ENCODE measurements at regions not wholly inside any gene's neighbourhood (a gene's known extent, or its start where the extent isn't known, plus 50 kb on each side); places are given as distances from the start of the nearest gene placed in this dataset.
"Not testable (repeated sequence)": the region's sequence is repeated elsewhere in the genome, so short reads cannot be mapped to it uniquely, and the experiment has no call there.

DNA sequence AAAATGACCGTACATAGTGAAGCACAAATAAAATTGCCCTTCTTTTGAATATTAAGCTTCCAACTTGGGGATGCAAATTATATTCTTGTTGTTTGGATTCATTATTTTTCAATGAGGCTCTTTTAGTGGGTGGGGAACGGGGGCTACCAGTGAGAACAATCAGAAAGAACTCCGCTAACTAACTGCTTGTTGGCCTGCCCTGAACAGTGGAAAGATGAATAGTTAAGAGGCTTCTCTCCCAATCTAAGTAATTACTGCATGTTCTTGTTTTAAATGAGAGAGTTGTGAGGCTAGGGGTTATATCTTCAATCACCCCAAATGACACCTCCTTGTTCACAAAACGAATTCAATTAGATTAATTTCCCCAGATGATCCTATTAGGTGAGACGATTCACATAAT lies 322.0 kb downstream of the FAT3 start:
- DNase-seq = no peak

DNA sequence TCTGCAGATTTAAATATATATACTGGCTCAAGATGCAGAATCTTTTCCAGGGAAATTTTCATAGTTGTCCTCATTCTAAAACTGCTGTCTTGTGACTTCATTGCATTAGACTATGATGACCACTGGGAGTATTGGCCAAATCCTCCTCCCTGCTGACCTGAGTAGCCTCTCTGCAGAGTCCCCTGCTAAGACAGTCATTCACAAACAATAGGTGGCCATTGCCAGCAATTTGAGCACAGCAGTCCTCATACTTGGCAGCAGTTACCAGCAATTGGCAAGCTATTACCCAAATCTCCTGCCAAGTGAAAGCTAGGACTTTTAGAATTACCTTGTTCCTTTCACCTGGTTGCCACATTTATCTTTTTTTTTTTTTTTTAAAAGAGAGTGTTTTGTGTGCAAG lies 325.8 kb downstream of the FAT3 start:
- no peak for DNase-seq

DNA sequence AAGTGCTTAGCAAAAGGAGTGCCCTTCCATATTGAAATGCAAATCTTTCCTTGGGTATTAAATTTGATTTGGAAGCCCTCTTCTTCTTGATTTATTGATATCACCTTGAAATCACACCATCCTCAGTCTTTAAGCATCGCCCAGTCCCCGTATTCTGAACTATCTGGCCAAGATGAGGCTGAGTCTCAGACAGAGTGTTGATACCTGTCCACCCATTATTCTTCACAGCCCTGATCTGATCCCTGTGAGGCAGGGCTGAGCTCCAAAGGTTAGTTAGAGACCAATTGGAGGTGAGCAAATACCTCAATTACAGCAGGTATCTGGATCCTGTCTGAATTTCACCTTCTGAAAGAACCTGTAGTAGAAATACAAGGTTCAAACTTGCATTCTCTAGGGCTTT lies 326.3 kb downstream of the FAT3 start:
- no peak for DNase-seq

DNA sequence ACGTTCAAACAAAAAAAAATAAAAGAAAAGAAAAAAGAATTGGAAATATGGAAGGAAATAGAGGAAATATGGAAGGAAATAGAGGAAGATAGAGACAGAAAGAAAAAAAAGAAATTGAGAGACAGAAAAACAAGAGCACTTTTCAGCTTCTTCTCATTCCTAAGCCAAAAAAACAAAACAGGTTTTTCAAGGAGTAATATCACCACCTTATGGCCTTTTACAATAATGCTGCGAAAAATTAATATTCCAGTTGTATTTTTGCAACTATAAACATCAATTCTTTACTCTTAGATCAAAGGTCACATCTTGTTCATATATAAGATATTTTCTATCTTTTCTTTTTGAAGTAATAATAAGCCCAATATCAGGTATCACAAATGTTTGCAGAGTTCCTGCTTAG lies 328.3 kb downstream of the FAT3 start:
- DNase-seq = no peak

- no peak for DNase-seq
Measured at GRCh38 chr11:92554688-92555087, 330.1 kb downstream of the FAT3 start.

- no peak for DNase-seq
Measured at GRCh38 chr11:92556431-92556830, 331.8 kb downstream of the FAT3 start.

DNA sequence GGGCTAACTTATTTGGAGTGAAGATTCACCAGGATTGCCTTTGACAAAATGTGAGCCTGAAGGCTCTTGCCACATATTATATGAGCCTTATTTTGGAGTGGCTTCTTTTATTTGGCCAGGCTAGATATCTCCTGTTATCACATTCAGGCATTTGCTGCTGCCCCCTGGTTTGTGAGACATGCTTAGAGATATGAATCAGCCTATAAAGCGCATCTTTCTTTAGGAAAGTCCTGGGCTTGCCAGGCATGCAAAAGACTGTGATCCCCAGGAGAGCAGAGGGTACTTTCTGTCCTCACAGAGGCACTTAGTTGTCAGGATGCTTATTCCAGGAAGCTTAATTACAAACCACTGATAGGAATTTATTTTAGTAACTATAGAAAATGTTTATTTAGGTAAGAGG lies 333.3 kb downstream of the FAT3 start:
- DNase-seq = no peak

DNA sequence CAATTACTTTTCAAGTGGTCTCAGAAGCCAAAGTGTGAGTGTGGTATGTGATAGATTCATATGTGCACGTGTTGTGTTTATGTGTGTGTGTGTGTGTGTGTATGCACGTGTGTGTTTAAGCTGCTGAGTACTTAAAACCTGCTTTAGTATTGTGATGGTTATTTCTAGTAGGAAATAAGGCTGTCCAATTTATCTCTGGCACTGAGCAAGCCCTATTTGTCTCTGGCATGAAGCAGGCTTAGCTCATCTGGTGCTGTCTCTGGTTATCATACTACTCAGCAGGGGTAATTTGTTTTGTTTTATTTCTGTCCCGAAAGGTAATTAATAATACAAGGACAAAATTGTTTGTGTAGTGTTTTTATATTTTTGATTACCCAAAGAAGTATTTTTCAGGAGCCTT lies 333.7 kb downstream of the FAT3 start:
- no peak for DNase-seq

GRCh38 chr11:92569726-92570125 lies 345.1 kb downstream of the FAT3 start:
- no peak for DNase-seq

DNA sequence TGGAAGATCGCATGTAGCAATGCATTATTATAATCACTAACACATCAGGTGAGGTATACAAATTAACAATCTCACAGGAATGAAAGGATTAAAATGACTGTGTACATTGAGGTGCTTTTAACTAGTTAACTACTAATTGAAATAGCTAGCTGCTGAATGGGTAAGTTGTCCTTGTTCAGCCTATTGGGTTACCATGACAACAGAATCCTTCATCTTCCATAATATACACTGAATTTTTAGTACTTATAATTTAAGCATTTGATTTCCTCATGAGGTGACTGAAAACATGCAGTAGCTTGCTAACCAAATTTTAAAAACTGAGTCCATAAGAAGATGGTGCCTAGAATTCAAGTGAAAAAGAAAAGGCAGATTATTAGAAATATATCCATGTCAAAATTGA lies 347.9 kb downstream of the FAT3 start:
- DNase-seq = no peak

- no peak for DNase-seq
Measured at GRCh38 chr11:92576315-92576714, 351.7 kb downstream of the FAT3 start.

DNA sequence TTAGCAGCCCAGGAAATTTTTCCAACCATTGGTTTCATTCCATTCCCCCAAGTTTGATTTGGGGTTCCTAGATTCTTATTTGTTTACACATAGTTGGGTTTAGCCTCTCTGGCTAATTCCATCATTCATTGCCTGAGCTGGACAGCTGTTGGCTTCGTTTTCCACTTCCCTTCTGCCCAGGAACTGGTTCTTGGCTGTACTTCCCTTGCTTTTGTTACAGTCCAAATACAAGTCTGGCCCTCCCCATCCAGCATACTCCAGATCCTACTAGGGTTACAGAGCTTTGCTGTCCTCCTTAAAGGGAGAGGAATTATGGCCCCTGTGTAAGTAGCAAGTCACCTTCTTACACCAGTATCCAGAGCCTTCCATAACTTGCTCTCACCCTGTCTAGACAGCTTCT lies 356.3 kb downstream of the FAT3 start:
- no peak for DNase-seq

- no peak for DNase-seq
Measured at GRCh38 chr11:92588393-92588792, 363.8 kb downstream of the FAT3 start.

DNA sequence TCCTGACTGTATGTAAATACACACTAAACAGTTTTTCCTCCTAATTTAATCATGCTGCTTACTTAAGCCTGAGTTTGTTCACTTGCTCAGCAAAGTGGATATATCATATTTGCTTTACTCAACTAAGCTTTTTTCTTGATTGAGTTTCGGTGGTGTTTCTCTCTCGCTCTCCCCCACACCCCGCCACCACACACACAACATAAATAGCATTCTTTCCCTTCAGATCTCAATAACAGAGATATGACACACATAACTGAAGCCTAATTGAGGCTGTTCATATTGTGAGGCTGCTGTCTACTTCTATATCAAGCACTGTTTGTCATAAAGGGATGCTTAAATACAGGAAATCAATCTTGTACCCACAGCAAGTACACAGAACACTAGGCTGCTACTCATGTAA lies 364.9 kb downstream of the FAT3 start:
- DNase-seq = no peak

DNA sequence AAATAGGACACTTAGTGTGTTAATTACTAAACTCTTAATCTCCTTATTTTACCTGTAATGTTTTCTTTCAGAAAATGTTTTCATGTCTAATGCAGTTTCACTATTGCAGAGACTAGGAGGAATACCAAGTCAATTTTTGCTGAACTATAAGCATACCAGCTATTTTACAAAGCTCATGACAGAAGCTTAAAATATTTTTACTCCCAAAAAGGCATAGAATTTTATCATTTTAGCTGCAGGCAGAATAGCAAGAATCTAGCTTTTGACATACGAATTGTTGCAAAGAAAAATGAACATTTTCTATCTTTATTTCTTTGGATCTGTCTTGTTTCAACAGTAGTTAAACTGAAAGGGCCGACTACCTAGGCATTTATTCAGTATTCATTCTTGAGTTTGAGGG lies 366.9 kb downstream of the FAT3 start:
- no peak for DNase-seq

DNA sequence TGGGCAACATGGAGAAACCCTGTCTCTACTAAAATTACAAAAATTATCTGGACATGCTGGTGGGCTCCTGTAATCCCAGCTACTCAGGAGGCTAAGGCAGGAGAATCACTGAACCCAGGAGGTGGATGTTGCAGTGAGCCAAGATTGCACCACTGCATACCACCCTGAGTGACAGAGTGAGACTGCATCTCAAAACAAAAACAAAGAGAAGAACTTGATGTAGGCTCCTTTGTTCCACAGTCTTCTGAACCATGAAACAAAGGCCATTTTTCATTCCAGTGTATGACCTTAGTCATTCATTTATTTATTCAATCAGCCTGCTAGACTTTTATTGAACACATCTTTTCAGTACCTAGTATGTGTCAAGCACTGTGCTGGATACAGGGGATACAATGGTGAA lies 369.6 kb downstream of the FAT3 start:
- DNase-seq = no peak

DNA sequence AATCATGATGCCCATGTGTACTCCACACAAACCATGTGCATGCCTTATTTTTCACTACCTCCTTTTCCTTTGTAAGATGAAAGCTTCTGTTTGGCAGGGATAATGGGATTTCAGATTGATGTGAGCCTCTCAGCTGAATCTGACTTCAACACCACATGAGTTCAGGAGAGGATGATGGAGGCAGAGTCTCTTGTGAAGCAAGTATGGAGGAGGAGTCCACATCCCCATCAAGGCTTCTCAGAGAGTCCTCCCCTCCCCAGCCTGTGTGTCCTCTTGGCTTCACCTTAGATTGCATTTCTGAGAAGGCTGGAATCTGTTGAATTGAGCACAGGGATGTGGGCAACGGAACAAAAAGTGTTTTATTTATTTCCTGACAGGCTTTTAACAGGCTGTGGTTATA lies 370.4 kb downstream of the FAT3 start:
- DNase-seq = no peak

DNA sequence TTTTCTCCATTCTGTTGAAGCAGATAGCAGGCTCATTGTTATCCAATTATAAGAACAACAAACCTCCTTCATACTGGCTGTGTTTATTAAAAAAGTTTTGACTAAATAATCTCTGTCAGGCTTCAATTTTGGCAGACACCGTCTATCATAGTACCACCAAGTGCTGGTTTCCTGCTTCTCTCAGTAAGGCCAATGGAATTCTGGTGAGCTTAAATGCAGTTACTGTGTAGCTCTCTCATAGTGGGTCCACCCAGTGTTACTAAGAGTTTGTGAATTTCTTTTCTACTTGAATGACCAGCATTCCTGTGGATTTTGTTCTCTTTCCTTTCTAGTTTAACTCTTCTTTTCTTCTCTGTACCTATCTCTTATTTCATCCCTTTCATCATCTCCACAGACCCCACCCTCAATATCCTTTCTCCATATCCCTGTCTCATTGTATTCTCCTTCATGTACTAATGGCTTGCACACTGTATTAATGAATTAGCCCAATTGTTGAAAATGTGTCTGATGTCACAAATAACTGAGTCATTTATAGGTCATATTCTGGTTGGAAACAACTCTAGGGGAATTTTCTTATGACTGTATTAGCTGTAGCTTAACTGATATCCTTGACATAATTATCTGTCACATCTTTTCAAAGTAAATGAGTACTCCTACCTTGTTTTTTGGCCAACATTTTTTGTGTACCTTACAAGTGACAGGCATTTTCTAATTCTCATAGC lies 372.1 kb downstream of the FAT3 start:
- DNase-seq = no peak

GRCh38 chr11:92601048-92601447 lies 368.4 kb upstream of the MTNR1B start:
- DNase-seq = no peak

- no peak for DNase-seq
Measured at GRCh38 chr11:92605667-92606066, 363.8 kb upstream of the MTNR1B start.

DNA sequence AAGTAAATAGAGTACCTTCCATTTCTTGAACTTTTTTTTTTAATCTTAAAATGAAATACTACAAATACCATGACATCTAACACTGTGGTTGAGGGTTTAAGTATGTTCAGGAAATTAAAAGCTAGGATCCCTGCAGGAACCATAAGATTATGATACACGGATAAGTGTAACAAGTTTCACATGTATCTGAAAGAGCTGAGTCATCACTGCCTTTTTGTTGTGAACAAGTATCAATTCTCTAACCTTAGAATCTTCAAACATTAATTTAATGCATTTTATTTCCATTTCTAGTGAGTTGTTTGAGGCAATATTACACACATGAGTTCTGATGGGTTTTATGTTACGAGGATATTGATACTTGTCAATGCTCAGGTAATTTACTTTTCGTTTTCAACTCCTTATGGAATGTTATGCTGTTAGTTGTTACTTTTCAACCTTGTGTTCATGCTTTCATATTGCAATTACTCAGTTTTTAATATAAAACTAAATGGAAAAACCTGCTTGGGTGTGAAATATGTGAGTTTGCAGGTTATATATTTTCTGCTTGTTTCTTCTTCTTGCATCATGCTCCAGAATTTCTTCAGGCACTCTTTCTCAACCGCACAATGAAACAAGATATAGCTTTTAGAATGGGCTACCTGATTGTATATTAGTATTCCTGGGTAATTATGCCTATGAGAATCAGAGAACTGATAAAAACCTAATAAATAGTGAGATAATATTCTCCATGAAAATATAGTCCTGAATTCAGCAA lies 361.3 kb upstream of the MTNR1B start:
- no peak for DNase-seq

GRCh38 chr11:92611157-92611556 lies 358.3 kb upstream of the MTNR1B start:
- no peak for DNase-seq

DNA sequence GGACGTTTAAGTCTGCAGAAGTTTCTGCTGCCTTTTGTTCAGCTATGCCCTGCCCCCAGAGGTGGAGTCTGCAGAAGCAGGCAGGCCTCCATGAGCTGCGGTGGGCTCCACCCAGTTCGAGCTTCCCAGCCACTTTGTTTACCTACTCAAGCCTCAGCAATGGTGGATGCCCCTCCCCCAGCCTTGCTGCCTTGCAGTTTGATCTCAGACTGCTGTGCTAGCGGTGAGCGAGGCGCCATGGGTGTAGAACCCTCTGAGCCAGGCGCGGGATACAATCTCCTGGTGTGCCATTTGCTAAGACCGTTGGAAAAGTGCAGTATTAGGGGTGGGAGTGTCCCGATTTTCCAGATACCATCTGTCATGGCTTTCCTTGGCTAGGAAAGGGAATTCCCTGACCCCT lies 351.4 kb upstream of the MTNR1B start:
- DNase-seq = not testable (repeated sequence)

- no peak for DNase-seq
Measured at GRCh38 chr11:92623055-92623454, 346.4 kb upstream of the MTNR1B start.

GRCh38 chr11:92625894-92626293 lies 343.6 kb upstream of the MTNR1B start:
- no peak for DNase-seq
